ENCODE measurements at regions not wholly inside any gene's neighbourhood (a gene's known extent, or its start where the extent isn't known, plus 50 kb on each side); places are given as distances from the start of the nearest gene placed in this dataset.

GRCh38 chr2:15042801-15043217 is 410.3 kb downstream of the LRATD1 start:
- no peak for DNase-seq

- no peak for DNase-seq
Measured at GRCh38 chr2:15043336-15044058, 411.0 kb downstream of the LRATD1 start.

GRCh38 chr2:15045054-15045453 is 412.5 kb downstream of the LRATD1 start:
- no peak for DNase-seq

- no peak for DNase-seq
Measured at GRCh38 chr2:15047184-15047583, 414.7 kb downstream of the LRATD1 start.

GRCh38 chr2:15048000-15048399 is 415.5 kb downstream of the LRATD1 start:
- DNase-seq, result no peak

- DNase-seq, result no peak
Measured at GRCh38 chr2:15049096-15049993, 416.8 kb downstream of the LRATD1 start.

GRCh38 chr2:15050483-15050882 is 418.0 kb downstream of the LRATD1 start:
- no peak for DNase-seq

GRCh38 chr2:15053542-15053941 is 421.0 kb downstream of the LRATD1 start:
- no peak for DNase-seq

- no peak for DNase-seq
Measured at GRCh38 chr2:15058015-15058720, 425.7 kb downstream of the LRATD1 start.

GRCh38 chr2:15058721-15059157 is 426.2 kb downstream of the LRATD1 start:
- DNase-seq, result no peak

- no peak for DNase-seq
Measured at GRCh38 chr2:15059870-15060512, 427.5 kb downstream of the LRATD1 start.

- no peak for DNase-seq
Measured at GRCh38 chr2:15061268-15061667, 428.8 kb downstream of the LRATD1 start.

GRCh38 chr2:15066138-15066537 is 433.6 kb downstream of the LRATD1 start:
- no peak for DNase-seq

- peak; percentile 32 for DNase-seq
Measured at GRCh38 chr2:15069149-15069548, 436.6 kb downstream of the LRATD1 start.

- DNase-seq, result no peak
Measured at GRCh38 chr2:15072836-15073235, 440.3 kb downstream of the LRATD1 start.

GRCh38 chr2:15073664-15074063 is 441.1 kb downstream of the LRATD1 start:
- DNase-seq, result no peak

- no peak for DNase-seq
Measured at GRCh38 chr2:15074319-15074718, 441.8 kb downstream of the LRATD1 start.

- no peak for DNase-seq
Measured at GRCh38 chr2:15074751-15075700, 442.5 kb downstream of the LRATD1 start.

GRCh38 chr2:15076668-15077067 is 444.2 kb downstream of the LRATD1 start:
- DNase-seq, result no peak

- no peak for DNase-seq
Measured at GRCh38 chr2:15081356-15081755, 448.8 kb downstream of the LRATD1 start.

Measured in muscle of arm (tissue), 1 donor.